SK-N-DZ (cell line): ENCODE measurements at regions not wholly inside any gene's neighbourhood (a gene's known extent, or its start where the extent isn't known, plus 50 kb on each side); places are given as distances from the start of the nearest gene placed in this dataset.

ENCODE experiments used
- DNase-seq: peaks from one replicate; pipeline ENCODE4 v3.0.0-alpha.2; 2015; ENCODE audit warnings: low spot score

GRCh38 chr10:29068966-29069365, 219.9 kb upstream of the LYZL1 start:
- no peak for DNase-seq

- DNase-seq: no peak
Measured at GRCh38 chr10:29069941-29070340, 218.9 kb upstream of the LYZL1 start.

GRCh38 chr10:29078919-29079318, 210.0 kb upstream of the LYZL1 start:
- no peak for DNase-seq

GRCh38 chr10:29081231-29081630, 207.6 kb upstream of the LYZL1 start:
- no peak for DNase-seq

GRCh38 chr10:29081951-29082685, 206.8 kb upstream of the LYZL1 start:
- DNase-seq: no peak

GRCh38 chr10:29083096-29083495, 205.8 kb upstream of the LYZL1 start:
- DNase-seq: no peak

- DNase-seq: no peak
Measured at GRCh38 chr10:29084681-29085307, 204.1 kb upstream of the LYZL1 start.

- no peak for DNase-seq
Measured at GRCh38 chr10:29089091-29089490, 199.8 kb upstream of the LYZL1 start.

- DNase-seq: no peak
Measured at GRCh38 chr10:29096303-29096824, 192.5 kb upstream of the LYZL1 start.

GRCh38 chr10:29098423-29098822, 190.4 kb upstream of the LYZL1 start:
- DNase-seq: no peak

- DNase-seq: no peak
Measured at GRCh38 chr10:29099001-29099400, 189.9 kb upstream of the LYZL1 start.

GRCh38 chr10:29099415-29099814, 189.5 kb upstream of the LYZL1 start:
- DNase-seq: no peak

GRCh38 chr10:29100505-29100904, 188.4 kb upstream of the LYZL1 start:
- no peak for DNase-seq

- DNase-seq: peak; percentile 92
Measured at GRCh38 chr10:29102233-29102632, 186.6 kb upstream of the LYZL1 start.

GRCh38 chr10:29102636-29103035, 186.2 kb upstream of the LYZL1 start:
- peak; percentile 32 for DNase-seq

- DNase-seq: no peak
Measured at GRCh38 chr10:29104661-29105399, 184.0 kb upstream of the LYZL1 start.

GRCh38 chr10:29105516-29106215, 183.2 kb upstream of the LYZL1 start:
- DNase-seq: no peak

- no peak for DNase-seq
Measured at GRCh38 chr10:29106287-29106686, 182.6 kb upstream of the LYZL1 start.

GRCh38 chr10:29107866-29108498, 180.9 kb upstream of the LYZL1 start:
- DNase-seq: no peak

- peak; percentile 7 for DNase-seq
Measured at GRCh38 chr10:29109707-29110571, 178.9 kb upstream of the LYZL1 start.
